K562 (cell line): ENCODE measurements at regions not wholly inside any gene's neighbourhood (a gene's known extent, or its start where the extent isn't known, plus 50 kb on each side); places are given as distances from the start of the nearest gene placed in this dataset.

Source experiments
- ATAC-seq: fragments of 200-7000 bp; cut with Tn5 transposase; 3 replicates; pipeline ENCODE4 v1.9.1; 2020; ENCODE audit warnings: moderate library complexity
- BruUV-seq: library from RNA; stranded (reverse); fragments of 400-500 nt; replicated peaks from 2 replicates; lab custom pipeline; 2021; lab: Mats Ljungman, UMichigan
- CTCF ChIA-PET: fragments of 300-600 bp; formaldehyde crosslinking; extraction: SDS; loops from one replicate; lab custom pipeline; 2021; ENCODE audit warnings: low intra/inter-chr PET ratio; lab: Yijun Ruan, JAX
- POLR2A ChIA-PET: fragments of 300-600, 350-650 bp; sonication (Branson Sonifier 250); formaldehyde crosslinking; extraction: SDS; loops from one replicate; lab custom pipeline; 2021; ENCODE audit warnings: antibody characterized with exemption, inconsistent platforms; lab: Yijun Ruan, JAX
- DNase-seq, 4 experiments: peaks; one replicate each; pipeline versions ENCODE4 v3.0.0 to v3.0.0-alpha.2; 2011 to 2018; ENCODE audit warnings: low spot score in 3 of 4, mixed read lengths in 3 of 4; ENCODE audit errors: extremely low read depth in 1 of 4
- FAIRE-seq: peaks from 2 replicates; lab custom pipeline; 2011; peaks lifted over from hg19 to GRCh38; lab: Jason Lieb, UNC
- H2AFZ ChIP-seq: 2 replicates; pipeline ENCODE4 v1.6.0; 2011; ENCODE audit warnings: low read depth, low read length, control low read depth, inconsistent platforms
- H3K27ac ChIP-seq: fragments of 200-600 bp; 3 replicates; pipeline ENCODE4 v1.8.0; 2011; ENCODE audit warnings: low read depth, mild to moderate bottlenecking, control low read depth, inconsistent platforms, low read length, moderate library complexity, mixed read lengths; ENCODE audit errors: extremely low read depth
- H3K27me3 ChIP-seq, 2 experiments: fragments of 300-600 bp in 1 of 2; 2 replicates in 1 of 2; 3 replicates in 1 of 2; pipeline versions ENCODE4 v1.6.0 to v1.8.0; 2011; ENCODE audit warnings: inconsistent platforms in 2 of 2, low read length in 2 of 2, mild to moderate bottlenecking in 1 of 2, mixed read lengths in 1 of 2, moderate library complexity in 1 of 2; ENCODE audit not compliant: control insufficient read depth in 2 of 2, insufficient read depth in 2 of 2
- H3K36me3 ChIP-seq: fragments of 300-600 bp; 3 replicates; pipeline ENCODE4 v1.8.0; 2011; ENCODE audit warnings: mild to moderate bottlenecking, low read length, inconsistent platforms; ENCODE audit not compliant: control insufficient read depth, insufficient read depth
- H3K4me1 ChIP-seq, 2 experiments: fragments of 200-600 bp in 1 of 2; replicated peaks in 1 of 2; 2 replicates in 1 of 2; 3 replicates in 1 of 2; pipeline versions ENCODE4 v1.5.1 to v1.8.0; 2011; ENCODE audit warnings: inconsistent platforms in 2 of 2, low read length in 2 of 2, mild to moderate bottlenecking in 1 of 2, mixed read lengths in 1 of 2, moderate library complexity in 1 of 2; ENCODE audit not compliant: control insufficient read depth in 2 of 2, insufficient read depth in 2 of 2
- H3K4me2 ChIP-seq: 2 replicates; pipeline ENCODE4 v1.6.1; 2011; ENCODE audit warnings: low read length, control low read depth, inconsistent platforms, mixed read lengths; ENCODE audit not compliant: insufficient read depth
- H3K4me3 ChIP-seq: fragments of 200-600 bp; sonication (generic), shearing (Covaris generic); 2 replicates; pipeline ENCODE4 v1.5.1; 2016; ENCODE audit warnings: control low read depth, inconsistent platforms
- H3K79me2 ChIP-seq: fragments of 200-600 bp; 3 replicates; pipeline ENCODE4 v1.8.0; 2011; ENCODE audit warnings: low read length, inconsistent platforms; ENCODE audit not compliant: control insufficient read depth, insufficient read depth
- H3K9ac ChIP-seq, 2 experiments: 2 replicates each; pipeline versions ENCODE4 v1.6.0 to v1.6.1; 2011; ENCODE audit warnings: low read depth in 2 of 2, low read length in 2 of 2, control low read depth in 1 of 2, inconsistent platforms in 1 of 2, mild to moderate bottlenecking in 1 of 2, mixed read lengths in 1 of 2; ENCODE audit not compliant: insufficient read depth in 1 of 2
- H3K9me1 ChIP-seq: one replicate; pipeline ENCODE4 v1.6.0; 2011; ENCODE audit warnings: inconsistent platforms, mild to moderate bottlenecking, low read length, moderate library complexity; ENCODE audit not compliant: control insufficient read depth, insufficient read depth
- H3K9me3 ChIP-seq: replicated peaks from 2 replicates; pipeline ENCODE4 v1.5.1; 2011; ENCODE audit warnings: low read depth, low read length, inconsistent platforms; ENCODE audit not compliant: control insufficient read depth, insufficient read depth
- H4K20me1 ChIP-seq: replicated peaks from 2 replicates; pipeline ENCODE4 v1.6.1; 2011; ENCODE audit warnings: low read length, inconsistent platforms, mixed read lengths; ENCODE audit not compliant: control insufficient read depth, insufficient read depth
- CHD4 ChIP-seq: fragments of 200-600 bp; sonication (generic); IDR thresholded peaks from 3 replicates; pipeline ENCODE4 v1.6.1; 2012; ENCODE audit warnings: low read depth, mild to moderate bottlenecking, mixed read lengths, low read length, inconsistent platforms; ENCODE audit not compliant: insufficient read depth, insufficient replicate concordance, poor library complexity, severe bottlenecking
- DNMT1 ChIP-seq: fragments of 450-650 bp; IDR thresholded peaks from 2 replicates; pipeline ENCODE4 v1.6.1; 2016; ENCODE audit warnings: antibody characterized with exemption, mild to moderate bottlenecking
- GTF2F1 ChIP-seq: IDR thresholded peaks from 2 replicates; pipeline ENCODE4 v1.6.1; 2011; ENCODE audit warnings: low read depth, low read length, improper control_type of control experiment
- HLTF ChIP-seq: fragments of 450-650 bp; IDR thresholded peaks from 2 replicates; pipeline ENCODE4 v1.6.1; 2016
- LARP7 ChIP-seq: fragments of 450-650 bp; IDR thresholded peaks from 2 replicates; pipeline ENCODE4 v1.6.1; 2016
- MCM3 ChIP-seq: fragments of 450-650 bp; IDR thresholded peaks from 2 replicates; pipeline ENCODE4 v1.6.1; 2016
- MIER1 ChIP-seq: fragments of 450-650 bp; IDR thresholded peaks from 2 replicates; pipeline ENCODE4 v1.6.1; 2016; ENCODE audit warnings: antibody characterized with exemption, mild to moderate bottlenecking, low read depth
- NELFE ChIP-seq: IDR thresholded peaks from 2 replicates; pipeline ENCODE4 v1.6.1; 2011; ENCODE audit warnings: mild to moderate bottlenecking; ENCODE audit not compliant: insufficient read depth, insufficient read length
- NR1H2 ChIP-seq: sonication (generic); formaldehyde crosslinking; IDR thresholded peaks from 2 replicates; pipeline ENCODE4 v1.4.0; 2020; ENCODE audit warnings: mild to moderate bottlenecking, missing genetic modification reagents
- RFX5 ChIP-seq: IDR thresholded peaks from 2 replicates; pipeline ENCODE4 v1.6.1; 2011; ENCODE audit warnings: low read depth, mild to moderate bottlenecking, improper control_type of control experiment, low read length
- SRSF7 ChIP-seq: fragments of 200-400 bp; formaldehyde crosslinking; optimal IDR thresholded peaks from 2 replicates; pipeline ENCODE3; 2017; ENCODE audit warnings: mild to moderate bottlenecking, low read depth, low read length
- TAF9B ChIP-seq: fragments of 450-650 bp; IDR thresholded peaks from 2 replicates; pipeline ENCODE4 v1.6.1; 2018; ENCODE audit warnings: mild to moderate bottlenecking; ENCODE audit not compliant: partially characterized antibody
- YBX1 ChIP-seq: fragments of 450-650 bp; IDR thresholded peaks from 2 replicates; pipeline ENCODE4 v1.7.1; 2016; ENCODE audit warnings: mild to moderate bottlenecking
- ZNF165 ChIP-seq: fragments of 250-450 bp; sonication (Bioruptor Pico); IDR thresholded peaks from 2 replicates; pipeline ENCODE4 v1.4.0; 2020; ENCODE audit warnings: borderline replicate concordance
- WGBS: fragments of 100-300 bp; shearing (Covaris generic); methylation state at CpG from one replicate; pipeline ENCODE4 v1.1.6; 2016; ENCODE audit warnings: low coverage, mixed read lengths; ENCODE audit not compliant: insufficient coverage; ENCODE audit errors: missing lambda C conversion rate; 5-methylcytosine and 5-hydroxymethylcytosine counted together
- in situ Hi-C: fragments of 300-500 bp; cut with MboI; formaldehyde crosslinking; loops from 4 replicates; pipeline ENCODE4 v1.15.0; 2018; ENCODE audit warnings: inconsistent platforms, mixed read lengths
- intact Hi-C: fragments of 100-400 bp; cut with micrococcal nuclease; formaldehyde crosslinking; loops from 2 replicates; pipeline ENCODE4 v1.14.2; 2022

GRCh38 chr7:346116-346898 is 56.3 kb downstream of the FOXL3 start:
- Histone ChIP-seq H4K20me1 (0 out of 2 replicates have a peak, but pooled peaks cover 4% of the 10 kb centered on the region), H3K4me3 (no peak overlapping the region), H3K9me3 (peaks cover 2% of the 10 kb centered on the region), H3K27me3 (peaks cover 3 to 45% of the 10 kb centered on the region in 2 experiments; a peak in 4 of 5 replicates)
- no peak for FAIRE-seq
- TF ChIP-seq MIER1 (no peak), HLTF (no peak), TAF9B (no peak), RFX5 (no peak), CHD4 (no peak), ZNF165 (CRISPR knock-in tag) (no peak), SRSF7 (no peak), NELFE (no peak), LARP7 (no peak), GTF2F1 (no peak), NR1H2 (CRISPR knock-in tag) (no peak), YBX1 (no peak), DNMT1 (no peak), MCM3 (no peak)
- TF ChIP-seq, all 486 proteins: peak for 0
- no peak for DNase-seq
- BruUV-seq = no TSS peak
- Histone ChIP-seq H3K79me2 (no peaks in the 10 kb centered on the region), H3K36me3 (no peaks in the 10 kb centered on the region), H3K4me1 (peaks cover 11 to 51% of the 10 kb centered on the region in 2 experiments; a peak in 4 of 5 replicates), H3K9ac (no peak overlapping the region), H3K4me2 (no peak overlapping the region), H2AFZ (no peak overlapping the region), H3K27ac (no peak overlapping the region), H3K9me1 (peaks cover 5% of the 10 kb centered on the region)
- ATAC-seq = no peak
- CTCF ChIA-PET = no interaction called here
- POLR2A ChIA-PET = interaction anchor here (0.6 to 1.3 kb wide), 3 partner anchors 14 to 134 kb away, joined by 3 read pairs; no protein-coding TSS in a partner anchor
- intact Hi-C loops (no loop called here), in situ Hi-C loops (no loop called here)
- 34% methylated on average over 23 of the region's 60 CpGs for WGBS
